Endodermal cell (in vitro differentiated cells): ENCODE measurements at regions not wholly inside any gene's neighbourhood (a gene's known extent, or its start where the extent isn't known, plus 50 kb on each side); places are given as distances from the start of the nearest gene placed in this dataset.

ENCODE experiments used
- DNase-seq: peaks from one replicate; pipeline ENCODE4 v3.0.0-alpha.2; 2017
- H3K27ac ChIP-seq: 2 replicates; pipeline ENCODE4 v1.5.1; 2013; ENCODE audit warnings: mild to moderate bottlenecking, low read depth, low read length, moderate library complexity
- H3K27me3 ChIP-seq: 2 replicates; pipeline ENCODE4 v1.6.1; 2013; ENCODE audit warnings: mild to moderate bottlenecking, low read length, moderate library complexity; ENCODE audit not compliant: insufficient read depth, control insufficient read depth, poor library complexity, severe bottlenecking
- H3K36me3 ChIP-seq: 2 replicates; pipeline ENCODE4 v1.7.0; 2013; ENCODE audit warnings: mild to moderate bottlenecking, low read length, moderate library complexity; ENCODE audit not compliant: control insufficient read depth, insufficient read depth
- H3K4me1 ChIP-seq: one replicate; pipeline ENCODE4 v1.7.0; 2013; ENCODE audit warnings: low read length; ENCODE audit not compliant: control insufficient read depth, insufficient read depth
- H3K4me3 ChIP-seq: 2 replicates; pipeline ENCODE4 v1.5.1; 2013; ENCODE audit warnings: mild to moderate bottlenecking, low read length, moderate library complexity
- H3K9ac ChIP-seq: 2 replicates; pipeline ENCODE4 v1.6.1; 2013; ENCODE audit warnings: mild to moderate bottlenecking, low read length, moderate library complexity; ENCODE audit not compliant: poor library complexity, severe bottlenecking; ENCODE audit errors: extremely low read depth
- H3K9me3 ChIP-seq: 2 replicates; pipeline ENCODE4 v1.6.1; 2013; ENCODE audit warnings: mild to moderate bottlenecking, low read length, moderate library complexity; ENCODE audit not compliant: control insufficient read depth
- H3K27ac Mint-ChIP-seq: 2 replicates; pipeline ENCODE4 v1.8.0; 2020; ENCODE audit warnings: mixed read lengths
- H3K27me3 Mint-ChIP-seq: 2 replicates; pipeline ENCODE4 v1.8.0; 2021; ENCODE audit warnings: mild to moderate bottlenecking, mixed read lengths; ENCODE audit not compliant: insufficient read depth
- H3K36me3 Mint-ChIP-seq: 2 replicates; pipeline ENCODE4 v1.8.0; 2020; ENCODE audit warnings: low read depth, mixed read lengths
- H3K4me1 Mint-ChIP-seq: 2 replicates; pipeline ENCODE4 v1.8.0; 2020; ENCODE audit warnings: mixed read lengths
- H3K4me3 Mint-ChIP-seq: 2 replicates; pipeline ENCODE4 v1.8.0; 2020; ENCODE audit warnings: mild to moderate bottlenecking, moderate library complexity, mixed read lengths
- H3K9me3 Mint-ChIP-seq: 2 replicates; pipeline ENCODE4 v1.8.0; 2020; ENCODE audit warnings: mild to moderate bottlenecking, mixed read lengths
- WGBS, 2 experiments: methylation state at CpG; one replicate each; pipeline versions ENCODE4 v1.1.5 to v1.1.7; 2013; ENCODE audit warnings: missing lambda C conversion rate in 2 of 2, mixed read lengths in 1 of 2; ENCODE audit not compliant: insufficient coverage in 1 of 2, insufficient read length in 1 of 2; 5-methylcytosine and 5-hydroxymethylcytosine counted together
- TF ChIP-seq, protein P1 (sequence below): fragments of 200-600 bp; sonication (generic); conservative IDR thresholded peaks from 2 replicates; pipeline ENCODE4 v1.5.0; 2021; ENCODE audit warnings: antibody characterized with exemption, mild to moderate bottlenecking

DNA sequence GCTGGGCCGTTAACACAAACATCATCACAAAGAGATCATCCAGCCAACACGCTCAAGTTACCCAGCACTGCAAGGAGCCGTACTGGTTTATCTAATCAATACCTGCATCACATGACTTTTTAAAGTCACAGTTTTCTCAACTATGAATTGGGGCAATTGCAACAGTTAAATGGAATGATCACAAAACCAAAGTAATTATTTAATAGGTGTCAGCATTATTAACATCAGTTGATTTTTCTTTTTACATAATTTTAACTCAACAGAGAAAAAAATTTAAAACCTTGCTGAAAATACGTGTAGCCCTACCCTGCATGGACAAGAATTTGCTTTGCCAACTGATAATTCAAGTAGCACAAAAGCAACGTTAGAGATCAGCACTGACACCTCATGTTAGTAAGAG, 95.7 kb upstream of the SOX9 start:
- WGBS, 2 experiments = 71 to 90% methylated on average over 2 to 5 of the region's 5 CpGs
- no peaks in the 10 kb centered on the region for H3K27me3 ChIP-seq
- no peak for DNase-seq
- H3K4me1 Mint-ChIP-seq = peaks cover 21% of the 10 kb centered on the region
- no peaks in the 10 kb centered on the region for H3K9me3 Mint-ChIP-seq
- H3K36me3 ChIP-seq = no peaks in the 10 kb centered on the region
- no peak overlapping the region for H3K4me3 Mint-ChIP-seq
- TF ChIP-seq, protein P1, sequence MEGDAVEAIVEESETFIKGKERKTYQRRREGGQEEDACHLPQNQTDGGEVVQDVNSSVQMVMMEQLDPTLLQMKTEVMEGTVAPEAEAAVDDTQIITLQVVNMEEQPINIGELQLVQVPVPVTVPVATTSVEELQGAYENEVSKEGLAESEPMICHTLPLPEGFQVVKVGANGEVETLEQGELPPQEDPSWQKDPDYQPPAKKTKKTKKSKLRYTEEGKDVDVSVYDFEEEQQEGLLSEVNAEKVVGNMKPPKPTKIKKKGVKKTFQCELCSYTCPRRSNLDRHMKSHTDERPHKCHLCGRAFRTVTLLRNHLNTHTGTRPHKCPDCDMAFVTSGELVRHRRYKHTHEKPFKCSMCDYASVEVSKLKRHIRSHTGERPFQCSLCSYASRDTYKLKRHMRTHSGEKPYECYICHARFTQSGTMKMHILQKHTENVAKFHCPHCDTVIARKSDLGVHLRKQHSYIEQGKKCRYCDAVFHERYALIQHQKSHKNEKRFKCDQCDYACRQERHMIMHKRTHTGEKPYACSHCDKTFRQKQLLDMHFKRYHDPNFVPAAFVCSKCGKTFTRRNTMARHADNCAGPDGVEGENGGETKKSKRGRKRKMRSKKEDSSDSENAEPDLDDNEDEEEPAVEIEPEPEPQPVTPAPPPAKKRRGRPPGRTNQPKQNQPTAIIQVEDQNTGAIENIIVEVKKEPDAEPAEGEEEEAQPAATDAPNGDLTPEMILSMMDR = no peak
- H3K4me1 ChIP-seq = no peaks in the 10 kb centered on the region
- H3K4me3 ChIP-seq = no peak overlapping the region
- no peak overlapping the region for H3K27ac Mint-ChIP-seq
- no peak overlapping the region for H3K27ac ChIP-seq
- no peak overlapping the region for H3K9ac ChIP-seq
- H3K27me3 Mint-ChIP-seq = peaks cover 2% of the 10 kb centered on the region
- no peaks in the 10 kb centered on the region for H3K9me3 ChIP-seq
- no peaks in the 10 kb centered on the region for H3K36me3 Mint-ChIP-seq

DNA sequence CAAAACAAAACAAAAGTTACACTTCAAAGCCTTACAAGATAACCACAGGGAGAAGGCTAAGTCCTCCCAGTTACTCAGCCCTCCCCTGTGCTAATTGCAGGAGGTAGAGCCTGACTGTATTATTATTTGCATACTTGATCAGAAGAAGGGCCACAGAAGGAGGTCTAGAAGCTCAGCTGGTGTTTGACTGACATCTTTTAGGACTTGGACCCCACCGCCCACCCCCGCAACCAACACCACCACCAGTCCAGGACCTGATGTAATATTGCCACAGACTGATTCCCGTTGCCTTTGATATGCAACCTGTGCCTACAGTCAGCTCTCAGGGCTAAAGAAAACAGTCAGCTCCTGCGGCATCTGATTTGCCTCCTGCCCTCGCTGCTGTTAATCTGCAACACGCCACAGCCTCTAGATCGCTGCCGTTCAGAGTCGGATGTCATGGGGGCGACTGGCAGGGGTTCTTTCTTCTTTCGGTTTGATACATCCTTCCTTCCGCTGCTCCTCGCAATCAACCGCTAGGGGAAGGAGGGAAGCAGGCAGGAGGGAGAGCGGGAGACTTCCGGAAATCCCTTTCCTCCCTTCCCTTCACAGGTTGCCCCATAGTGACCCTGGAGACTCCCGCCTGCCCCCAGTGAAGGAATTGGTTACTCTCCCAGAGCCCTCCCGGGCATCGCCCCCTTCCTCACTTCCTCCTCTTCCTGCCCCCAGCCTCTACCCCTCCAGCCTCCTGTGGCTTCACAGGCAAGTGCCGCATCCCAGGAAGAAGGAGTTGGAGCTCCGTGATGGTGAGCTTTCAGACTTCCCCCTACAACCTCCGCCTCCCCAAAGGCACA, 90.5 kb upstream of the SOX9 start:
- WGBS, 2 experiments = 0 to 8% methylated on average over 4 to 22 of the region's 22 CpGs
- Mint-ChIP-seq H3K9me3 (no peaks in the 10 kb centered on the region), H3K27ac (peak overlapping the region; percentile 78), H3K27me3 (peaks cover 3% of the 10 kb centered on the region), H3K4me1 (peaks cover 13% of the 10 kb centered on the region), H3K4me3 (peak overlapping the region; percentile 67), H3K36me3 (no peaks in the 10 kb centered on the region)
- peak; percentile 97 for DNase-seq
- no peaks in the 10 kb centered on the region for H3K4me1 ChIP-seq
- no peaks in the 10 kb centered on the region for H3K36me3 ChIP-seq
- peak overlapping the region; percentile 36 for H3K9ac ChIP-seq
- H3K9me3 ChIP-seq = peaks cover 2% of the 10 kb centered on the region
- no peaks in the 10 kb centered on the region for H3K27me3 ChIP-seq
- H3K27ac ChIP-seq = peak overlapping the region; percentile 67
- H3K4me3 ChIP-seq = peak overlapping the region; percentile 88
- TF ChIP-seq, protein P1 = peak; percentile 77

DNA sequence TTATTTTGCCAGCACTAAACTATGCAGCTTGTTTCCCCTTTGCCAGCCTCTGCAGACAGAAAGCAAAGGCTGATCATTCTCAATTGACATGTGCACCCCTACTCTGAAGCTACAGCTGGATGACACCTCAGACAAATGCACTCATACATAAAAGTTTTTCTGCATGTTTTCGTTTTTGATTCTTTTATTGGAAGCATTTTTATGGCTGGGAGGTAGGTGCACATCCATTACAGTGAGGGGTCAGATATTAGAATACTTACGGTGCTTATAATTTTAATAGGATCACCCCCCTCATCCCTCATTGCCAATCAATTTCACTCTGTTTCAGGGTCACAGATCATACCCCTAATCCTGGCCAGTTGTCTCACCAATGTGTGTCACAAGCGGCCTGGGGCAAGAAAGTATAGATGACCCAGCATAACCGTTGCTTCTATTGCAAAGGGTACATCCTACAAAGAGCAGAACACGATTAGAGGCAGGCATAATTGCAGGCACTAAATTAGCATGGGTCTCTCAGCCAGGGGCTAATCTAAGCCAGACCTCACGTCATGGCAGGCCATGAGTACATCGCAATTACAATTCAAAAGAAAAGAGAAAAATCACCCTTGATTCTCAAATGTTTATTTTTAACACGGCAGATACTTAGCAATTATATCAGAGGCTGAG, 89.5 kb upstream of the SOX9 start:
- Histone ChIP-seq H3K36me3 (no peaks in the 10 kb centered on the region), H3K4me1 (peaks cover 2% of the 10 kb centered on the region), H3K27me3 (no peaks in the 10 kb centered on the region), H3K9ac (no peak overlapping the region), H3K4me3 (no peak overlapping the region), H3K27ac (no peak overlapping the region), H3K9me3 (peaks cover 12% of the 10 kb centered on the region)
- Mint-ChIP-seq H3K9me3 (peaks cover 2% of the 10 kb centered on the region), H3K4me3 (peak overlapping the region; percentile 67), H3K27me3 (peaks cover 3% of the 10 kb centered on the region), H3K4me1 (peaks cover 13% of the 10 kb centered on the region), H3K36me3 (no peaks in the 10 kb centered on the region), H3K27ac (no peak overlapping the region)
- no peak for DNase-seq
- 77 to 88% methylated on average over 5 to 8 of the region's 8 CpGs for WGBS, 2 experiments
- TF ChIP-seq, protein P1 = no peak
